SH-SY5Y (cell line): ENCODE measurements at regions not wholly inside any gene's neighbourhood (a gene's known extent, or its start where the extent isn't known, plus 50 kb on each side); places are given as distances from the start of the nearest gene placed in this dataset.

Experiments
- GATA2 ChIP-seq: IDR thresholded peaks from 2 replicates; pipeline ENCODE4 v1.6.1; 2011; ENCODE audit warnings: mild to moderate bottlenecking, low read depth, low read length
- GATA3 ChIP-seq: IDR thresholded peaks from 2 replicates; pipeline ENCODE4 v1.6.1; 2011; ENCODE audit warnings: low read depth, mild to moderate bottlenecking, low read length, moderate library complexity

GRCh38 chr2:216808805-216809425 lies 50.9 kb downstream of the TNP1 start:
- TF ChIP-seq GATA3 (no peak), GATA2 (no peak)

- TF ChIP-seq GATA2 (no peak), GATA3 (no peak)
Observed at GRCh38 chr2:216807857-216808272, 52.0 kb downstream of the TNP1 start.

GRCh38 chr2:216804357-216805350 lies 55.2 kb downstream of the TNP1 start:
- TF ChIP-seq GATA2 (no peak), GATA3 (no peak)

- TF ChIP-seq GATA2: no peak
Observed at GRCh38 chr2:216803791-216804190, 56.1 kb downstream of the TNP1 start.

GRCh38 chr2:216802516-216803215 lies 57.2 kb downstream of the TNP1 start:
- no peak for TF ChIP-seq GATA3
- TF ChIP-seq GATA2: no peak

GRCh38 chr2:216800836-216801235 lies 59.0 kb downstream of the TNP1 start:
- TF ChIP-seq GATA2: no peak
- no peak for TF ChIP-seq GATA3

GRCh38 chr2:216799873-216800431 lies 59.9 kb downstream of the TNP1 start:
- TF ChIP-seq GATA3 (no peak), GATA2 (no peak)

- TF ChIP-seq GATA3 (no peak), GATA2 (0 out of 2 replicates have a peak, but pooled peaks have one; percentile 3)
Observed at GRCh38 chr2:216796115-216796840, 63.6 kb downstream of the TNP1 start.

GRCh38 chr2:216793386-216793785 lies 66.5 kb downstream of the TNP1 start:
- TF ChIP-seq GATA2 (peak; percentile 94), GATA3 (peak; percentile 88)

- no peak; the same call in 1 of the 2 replicates for TF ChIP-seq GATA2
- 0 out of 2 replicates have a peak, but pooled peaks have one; percentile 15 for TF ChIP-seq GATA3
Observed at GRCh38 chr2:216792222-216793021, 67.4 kb downstream of the TNP1 start.

GRCh38 chr2:216791303-216791702 lies 68.6 kb downstream of the TNP1 start:
- no peak for TF ChIP-seq GATA2
- TF ChIP-seq GATA3: no peak

GRCh38 chr2:216789081-216789480 lies 70.8 kb downstream of the TNP1 start:
- TF ChIP-seq GATA3 (no peak), GATA2 (peak; percentile 56)
